Prostate gland (tissue), 2 donors: ENCODE measurements at regions not wholly inside any gene's neighbourhood (a gene's known extent, or its start where the extent isn't known, plus 50 kb on each side); places are given as distances from the start of the nearest gene placed in this dataset.

Experiments used
- POLR2A ChIP-seq: fragments of 450-650 bp; IDR thresholded peaks from one replicate; pipeline ENCODE4 v1.6.1; 2016; ENCODE audit warnings: antibody characterized with exemption, mild to moderate bottlenecking
- POLR2AphosphoS5 ChIP-seq: sonication (generic); formaldehyde crosslinking; IDR thresholded peaks from one replicate; pipeline ENCODE4 v1.6.1; 2017; ENCODE audit warnings: antibody characterized with exemption
- TF ChIP-seq, protein P1 (sequence below), 4 experiments: fragments of 200-600 bp in 2 of 4; fragments of 450-650 bp in 2 of 4; sonication (generic) in 2 of 4; IDR thresholded peaks; 1 replicate in 3 of 4; 2 replicates in 1 of 4; pipeline ENCODE4 v1.5.1; 2016 to 2019; ENCODE audit warnings: antibody characterized with exemption in 4 of 4, mild to moderate bottlenecking in 2 of 4, moderate library complexity in 2 of 4

DNA sequence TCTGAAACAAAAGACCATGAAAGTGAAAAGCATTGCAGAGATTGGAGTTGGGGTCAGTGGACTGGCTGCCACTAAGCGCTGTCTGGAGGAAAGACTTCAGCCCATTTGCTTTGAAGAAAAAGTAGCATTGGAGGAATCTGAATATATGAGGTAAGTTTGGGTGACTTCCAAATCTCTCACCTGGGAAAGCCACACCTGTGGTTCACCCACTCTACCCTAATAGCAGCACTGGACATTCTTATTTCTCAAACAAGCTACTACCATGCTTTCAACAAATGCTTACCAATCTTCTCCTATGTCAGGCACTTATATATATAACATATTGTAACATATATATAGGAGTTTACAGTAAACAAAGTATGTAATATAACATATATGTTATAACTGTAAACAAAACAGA lies 76.0 kb upstream of the POGK start:
- TF ChIP-seq, protein P1, sequence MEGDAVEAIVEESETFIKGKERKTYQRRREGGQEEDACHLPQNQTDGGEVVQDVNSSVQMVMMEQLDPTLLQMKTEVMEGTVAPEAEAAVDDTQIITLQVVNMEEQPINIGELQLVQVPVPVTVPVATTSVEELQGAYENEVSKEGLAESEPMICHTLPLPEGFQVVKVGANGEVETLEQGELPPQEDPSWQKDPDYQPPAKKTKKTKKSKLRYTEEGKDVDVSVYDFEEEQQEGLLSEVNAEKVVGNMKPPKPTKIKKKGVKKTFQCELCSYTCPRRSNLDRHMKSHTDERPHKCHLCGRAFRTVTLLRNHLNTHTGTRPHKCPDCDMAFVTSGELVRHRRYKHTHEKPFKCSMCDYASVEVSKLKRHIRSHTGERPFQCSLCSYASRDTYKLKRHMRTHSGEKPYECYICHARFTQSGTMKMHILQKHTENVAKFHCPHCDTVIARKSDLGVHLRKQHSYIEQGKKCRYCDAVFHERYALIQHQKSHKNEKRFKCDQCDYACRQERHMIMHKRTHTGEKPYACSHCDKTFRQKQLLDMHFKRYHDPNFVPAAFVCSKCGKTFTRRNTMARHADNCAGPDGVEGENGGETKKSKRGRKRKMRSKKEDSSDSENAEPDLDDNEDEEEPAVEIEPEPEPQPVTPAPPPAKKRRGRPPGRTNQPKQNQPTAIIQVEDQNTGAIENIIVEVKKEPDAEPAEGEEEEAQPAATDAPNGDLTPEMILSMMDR (IDR thresholded peaks at IDR 0.05), result no peak
- TF ChIP-seq POLR2AphosphoS5, result no peak
- no peak for TF ChIP-seq POLR2A
